ENCODE measurements at regions not wholly inside any gene's neighbourhood (a gene's known extent, or its start where the extent isn't known, plus 50 kb on each side); places are given as distances from the start of the nearest gene placed in this dataset.

GRCh38 chr16:13390093-13390985, 488.9 kb downstream of the SHISA9 start:
- TF ChIP-seq CTCF (IDR thresholded peaks at IDR 0.05) (no peak), ZFX (IDR thresholded peaks at IDR 0.05; ENCODE audit: borderline replicate concordance) (no peak)

Measured in 22Rv1 (cell line).